ENCODE measurements at regions not wholly inside any gene's neighbourhood (a gene's known extent, or its start where the extent isn't known, plus 50 kb on each side); places are given as distances from the start of the nearest gene placed in this dataset.

DNA sequence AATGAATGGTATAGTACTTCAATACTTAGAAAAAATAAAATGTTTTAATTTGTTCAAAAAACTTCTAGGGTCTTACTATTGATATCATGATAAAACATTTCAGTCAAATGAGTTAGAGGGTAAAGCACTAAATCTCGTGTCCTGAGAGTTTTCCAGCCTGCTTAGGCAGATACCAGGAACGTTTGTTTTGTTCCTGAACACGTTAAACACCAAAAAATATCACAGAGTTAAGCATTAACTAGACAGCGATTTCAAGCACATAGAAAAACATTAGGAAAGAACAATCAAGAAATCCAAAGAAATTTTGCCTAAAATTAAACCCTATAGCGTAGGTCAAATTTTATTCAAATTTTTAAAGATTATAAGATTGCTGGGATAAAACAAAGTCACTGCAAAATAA, 204.6 kb upstream of the AGR3 start:
- Mint-ChIP-seq H3K4me1 (no peaks in the 10 kb centered on the region), H3K27me3 (ENCODE audit: low read depth) (no peaks in the 10 kb centered on the region), H3K4me3 (no peak overlapping the region), H3K36me3 (ENCODE audit: insufficient read depth in 1 of 3, low read depth in 3 of 3) (no peaks in the 10 kb centered on the region), H3K27ac (no peak overlapping the region), H3K9me3 (peaks cover 0 to 3% of the 10 kb centered on the region in 2 experiments; a peak in 1 of 5 replicates)
- Histone ChIP-seq H2BK15ac (ENCODE audit: low read depth, low read length) (no peak overlapping the region), H3T11ph (ENCODE audit: low read length) (no peak overlapping the region), H3K23me2 (ENCODE audit: insufficient read length, low read depth, low read length, poor library complexity, severe bottlenecking) (no peaks in the 10 kb centered on the region), H2BK12ac (ENCODE audit: insufficient read length, low read depth, low read length) (no peak overlapping the region), H3K9ac (ENCODE audit: extremely low read depth, insufficient read length, low read length) (no peak overlapping the region), H3K23ac (ENCODE audit: insufficient read length, low read depth, low read length) (no peak overlapping the region), H2BK120ac (ENCODE audit: low read depth, low read length, poor library complexity, severe bottlenecking) (no peak overlapping the region), H2AFZ (ENCODE audit: low read length) (no peak overlapping the region), H4K91ac (ENCODE audit: insufficient read length, low read depth, low read length) (no peak overlapping the region), H3K4me1 (ENCODE audit: insufficient read depth, low read length) (no peaks in the 10 kb centered on the region), H3K27me3 (ENCODE audit: insufficient read depth, low read length) (no peaks in the 10 kb centered on the region), H3K4me2 (ENCODE audit: insufficient read depth, insufficient read length, low read length) (no peak overlapping the region), H4K20me1 (ENCODE audit: control insufficient read depth, insufficient read depth, insufficient read length) (no peaks in the 10 kb centered on the region), H3K9me3 (ENCODE audit: control insufficient read depth, low read depth, low read length) (no peaks in the 10 kb centered on the region), H3K14ac (ENCODE audit: insufficient read depth, low read length) (no peak overlapping the region), H2BK20ac (ENCODE audit: low read depth, low read length, poor library complexity, severe bottlenecking) (no peak overlapping the region), H3K27ac (ENCODE audit: insufficient read length, low read depth, low read length) (no peak overlapping the region), H4K5ac (ENCODE audit: insufficient read length, low read depth, low read length) (no peak overlapping the region), H3K4ac (ENCODE audit: low read depth, low read length) (no peak overlapping the region), H3K18ac (ENCODE audit: insufficient read length, low read depth, low read length) (no peak overlapping the region), H3K56ac (ENCODE audit: insufficient read length, low read depth, low read length) (no peak overlapping the region), H2AK5ac (ENCODE audit: insufficient read length, low read length) (no peak overlapping the region), H2BK5ac (ENCODE audit: insufficient read length, low read length) (no peak overlapping the region), H3K79me1 (ENCODE audit: insufficient read depth, low read depth, low read length, poor library complexity, severe bottlenecking) (no peaks in the 10 kb centered on the region), H4K8ac (replicated peaks; ENCODE audit: insufficient read length, low read depth, low read length) (no peak overlapping the region), H3K79me2 (ENCODE audit: insufficient read depth, low read length) (no peaks in the 10 kb centered on the region)
- no CpG with 5 or more reads among the region's 5 CpGs for WGBS (ENCODE audit: extremely low coverage, insufficient read length, low lambda C conversion rate)
- no peak for DNase-seq
- TF ChIP-seq, protein P1, sequence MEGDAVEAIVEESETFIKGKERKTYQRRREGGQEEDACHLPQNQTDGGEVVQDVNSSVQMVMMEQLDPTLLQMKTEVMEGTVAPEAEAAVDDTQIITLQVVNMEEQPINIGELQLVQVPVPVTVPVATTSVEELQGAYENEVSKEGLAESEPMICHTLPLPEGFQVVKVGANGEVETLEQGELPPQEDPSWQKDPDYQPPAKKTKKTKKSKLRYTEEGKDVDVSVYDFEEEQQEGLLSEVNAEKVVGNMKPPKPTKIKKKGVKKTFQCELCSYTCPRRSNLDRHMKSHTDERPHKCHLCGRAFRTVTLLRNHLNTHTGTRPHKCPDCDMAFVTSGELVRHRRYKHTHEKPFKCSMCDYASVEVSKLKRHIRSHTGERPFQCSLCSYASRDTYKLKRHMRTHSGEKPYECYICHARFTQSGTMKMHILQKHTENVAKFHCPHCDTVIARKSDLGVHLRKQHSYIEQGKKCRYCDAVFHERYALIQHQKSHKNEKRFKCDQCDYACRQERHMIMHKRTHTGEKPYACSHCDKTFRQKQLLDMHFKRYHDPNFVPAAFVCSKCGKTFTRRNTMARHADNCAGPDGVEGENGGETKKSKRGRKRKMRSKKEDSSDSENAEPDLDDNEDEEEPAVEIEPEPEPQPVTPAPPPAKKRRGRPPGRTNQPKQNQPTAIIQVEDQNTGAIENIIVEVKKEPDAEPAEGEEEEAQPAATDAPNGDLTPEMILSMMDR (conservative IDR thresholded peaks at IDR 0.05), result no peak
